ENCODE measurements at regions not wholly inside any gene's neighbourhood (a gene's known extent, or its start where the extent isn't known, plus 50 kb on each side); places are given as distances from the start of the nearest gene placed in this dataset.

DNA sequence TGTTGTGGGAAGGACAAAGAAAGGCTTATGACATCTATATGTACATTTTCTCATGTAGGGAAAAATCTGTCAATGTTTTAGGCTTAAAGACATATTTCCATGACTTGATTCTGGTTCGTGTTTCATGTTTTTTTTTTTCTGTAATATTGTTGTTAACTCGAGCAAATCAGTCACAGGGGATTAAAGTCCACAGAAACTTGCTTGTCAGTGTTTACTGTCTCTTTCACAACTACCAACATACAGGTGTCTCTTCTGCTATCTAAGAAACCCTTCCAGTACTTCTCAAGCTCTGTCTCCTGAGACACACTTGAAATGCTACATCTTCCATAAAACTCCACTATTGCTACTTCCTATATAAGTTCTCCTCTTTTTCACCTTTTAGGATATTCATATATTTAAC, 130.9 kb upstream of the SLITRK6 start:
- no peak overlapping the region for H3K4me3 ChIP-seq
- no peak for ATAC-seq
- peaks cover 0 to 14% (median 0%) of the 10 kb centered on the region in 3 donors for H3K9me3 ChIP-seq
- H3K36me3 ChIP-seq, result no peaks in the 10 kb centered on the region
- 18 to 20% methylated on average over 2 of the region's 2 CpGs for WGBS, 2 donors (ENCODE audit: low coverage in 1 of 2)
- H3K27ac ChIP-seq, result no peak overlapping the region
- H3K27me3 ChIP-seq, result no peaks in the 10 kb centered on the region
- no peak for TF ChIP-seq POLR2AphosphoS5 (IDR thresholded peaks at IDR 0.05)
- H3K4me1 ChIP-seq, result no peaks in the 10 kb centered on the region

DNA sequence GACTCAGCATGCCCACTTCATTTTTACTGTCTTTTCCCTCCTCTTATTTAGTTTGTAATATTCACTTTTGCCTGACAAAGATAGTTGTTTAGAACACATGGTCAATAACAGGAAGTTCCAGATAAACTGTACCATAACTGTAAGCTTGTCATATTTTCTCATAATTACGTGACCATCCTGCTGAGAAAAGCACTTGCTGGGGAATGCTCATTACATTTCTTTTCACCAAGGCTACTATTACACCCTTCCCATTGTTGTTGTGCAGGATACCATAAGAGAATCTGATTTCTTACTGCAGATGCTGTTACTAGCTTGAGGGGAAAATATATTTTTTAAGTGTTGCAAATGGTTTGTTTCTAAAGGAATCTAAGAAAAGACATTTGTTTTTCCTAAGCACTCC, 111.7 kb upstream of the SLITRK6 start:
- TF ChIP-seq, protein P1, sequence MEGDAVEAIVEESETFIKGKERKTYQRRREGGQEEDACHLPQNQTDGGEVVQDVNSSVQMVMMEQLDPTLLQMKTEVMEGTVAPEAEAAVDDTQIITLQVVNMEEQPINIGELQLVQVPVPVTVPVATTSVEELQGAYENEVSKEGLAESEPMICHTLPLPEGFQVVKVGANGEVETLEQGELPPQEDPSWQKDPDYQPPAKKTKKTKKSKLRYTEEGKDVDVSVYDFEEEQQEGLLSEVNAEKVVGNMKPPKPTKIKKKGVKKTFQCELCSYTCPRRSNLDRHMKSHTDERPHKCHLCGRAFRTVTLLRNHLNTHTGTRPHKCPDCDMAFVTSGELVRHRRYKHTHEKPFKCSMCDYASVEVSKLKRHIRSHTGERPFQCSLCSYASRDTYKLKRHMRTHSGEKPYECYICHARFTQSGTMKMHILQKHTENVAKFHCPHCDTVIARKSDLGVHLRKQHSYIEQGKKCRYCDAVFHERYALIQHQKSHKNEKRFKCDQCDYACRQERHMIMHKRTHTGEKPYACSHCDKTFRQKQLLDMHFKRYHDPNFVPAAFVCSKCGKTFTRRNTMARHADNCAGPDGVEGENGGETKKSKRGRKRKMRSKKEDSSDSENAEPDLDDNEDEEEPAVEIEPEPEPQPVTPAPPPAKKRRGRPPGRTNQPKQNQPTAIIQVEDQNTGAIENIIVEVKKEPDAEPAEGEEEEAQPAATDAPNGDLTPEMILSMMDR (IDR thresholded peaks at IDR 0.05), result no peak
- TF ChIP-seq POLR2AphosphoS5 (IDR thresholded peaks at IDR 0.05), result no peak
- no peak for TF ChIP-seq EP300 (IDR thresholded peaks at IDR 0.05)
- TF ChIP-seq POLR2A (IDR thresholded peaks at IDR 0.05), result no peak

GRCh38 chr13:85900521-85900920, 101.3 kb upstream of the SLITRK6 start:
- Histone ChIP-seq H3K9me3 (no peaks in the 10 kb centered on the region), H3K27me3 (no peaks in the 10 kb centered on the region), H3K36me3 (no peaks in the 10 kb centered on the region), H3K4me1 (no peaks in the 10 kb centered on the region), H3K27ac (no peak overlapping the region), H3K4me3 (no peak overlapping the region)
- whole genome bisulfite sequencing, 2 donors (ENCODE audit: low coverage in 1 of 2), result 69 to 75% methylated on average over 2 of the region's 2 CpGs
- no peak for ATAC-seq
- TF ChIP-seq, protein P1 (IDR thresholded peaks at IDR 0.05), result no peak
- no peak for TF ChIP-seq POLR2AphosphoS5 (IDR thresholded peaks at IDR 0.05)
- TF ChIP-seq EP300 (IDR thresholded peaks at IDR 0.05), result no peak
- TF ChIP-seq POLR2A (IDR thresholded peaks at IDR 0.05), result no peak

More for the DNA sequence above, 111.7 kb upstream of the SLITRK6 start:
- 88 to 89% methylated on average over 1 of the region's 1 CpG for WGBS, 2 donors (ENCODE audit: low coverage in 1 of 2)
- H3K27me3 ChIP-seq, result no peaks in the 10 kb centered on the region
- H3K36me3 ChIP-seq, result no peaks in the 10 kb centered on the region
- peaks cover 0 to 4% (median 0%) of the 10 kb centered on the region in 3 donors for H3K9me3 ChIP-seq
- no peak overlapping the region for H3K4me3 ChIP-seq
- no peak overlapping the region for H3K27ac ChIP-seq
- H3K4me1 ChIP-seq, result no peaks in the 10 kb centered on the region
- ATAC-seq, result no peak

DNA sequence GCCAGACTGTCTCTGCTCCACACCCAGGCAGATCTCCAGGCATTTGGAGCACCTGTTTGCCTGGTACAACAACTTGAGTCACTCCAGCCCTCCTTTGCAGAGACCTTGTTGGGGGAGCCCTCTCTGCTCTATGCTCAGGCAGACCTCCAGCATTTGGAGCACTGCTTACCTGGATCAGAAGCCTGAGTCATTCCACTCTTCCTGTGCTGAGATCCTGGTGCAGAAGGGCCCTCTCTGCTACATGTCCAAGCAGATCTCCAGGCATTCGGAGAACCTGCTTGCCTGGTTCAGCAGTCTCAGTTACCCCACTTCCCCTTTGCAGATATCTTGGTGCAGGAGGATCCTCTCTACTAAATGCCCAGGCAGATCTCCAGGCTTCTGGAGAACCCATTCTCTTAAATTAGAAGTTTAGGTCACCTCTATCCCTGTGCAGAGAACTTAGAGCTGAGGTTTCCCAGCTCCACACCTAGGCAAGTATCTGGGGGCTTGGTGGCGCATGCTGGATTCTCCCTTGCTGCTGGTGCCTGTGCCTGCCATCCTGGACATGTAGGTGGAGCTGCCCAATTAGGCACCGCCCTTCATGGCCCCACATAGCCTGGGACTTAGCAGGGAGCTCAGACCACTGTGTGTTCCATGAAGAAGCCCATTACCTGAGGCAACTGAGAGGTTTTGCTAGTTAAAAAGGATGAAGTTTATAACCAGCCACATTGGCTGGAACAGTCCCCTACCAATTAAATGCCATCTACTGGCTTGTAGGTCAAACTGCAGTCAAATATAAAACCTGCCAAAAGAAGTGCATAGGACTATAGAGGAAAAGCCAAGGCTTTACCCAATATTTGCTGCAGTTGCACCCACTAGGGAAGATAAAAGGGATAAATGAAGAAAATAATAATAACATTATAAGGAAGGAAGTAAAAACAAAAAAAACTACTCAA, 97.6 kb upstream of the SLITRK6 start:
- Histone ChIP-seq H3K27me3 (no peaks in the 10 kb centered on the region), H3K36me3 (no peaks in the 10 kb centered on the region), H3K9me3 (no peaks in the 10 kb centered on the region), H3K27ac (no peak overlapping the region), H3K4me3 (no peak overlapping the region), H3K4me1 (no peaks in the 10 kb centered on the region)
- ATAC-seq, result no peak
- WGBS, 2 donors (ENCODE audit: low coverage in 1 of 2), result 40 to 100% methylated on average over 1 to 2 of the region's 3 CpGs
- TF ChIP-seq, protein P1 (IDR thresholded peaks at IDR 0.05), result no peak
- no peak for TF ChIP-seq EP300 (IDR thresholded peaks at IDR 0.05)
- TF ChIP-seq POLR2A (IDR thresholded peaks at IDR 0.05), result no peak
- no peak for TF ChIP-seq POLR2AphosphoS5 (IDR thresholded peaks at IDR 0.05)

GRCh38 chr13:85887406-85887805, 88.2 kb upstream of the SLITRK6 start:
- ATAC-seq, result no peak
- Histone ChIP-seq H3K27ac (no peak overlapping the region), H3K4me1 (no peaks in the 10 kb centered on the region), H3K9me3 (no peaks in the 10 kb centered on the region), H3K27me3 (no peaks in the 10 kb centered on the region), H3K4me3 (no peak overlapping the region), H3K36me3 (no peaks in the 10 kb centered on the region)
- TF ChIP-seq, protein P1 (IDR thresholded peaks at IDR 0.05), result no peak
- TF ChIP-seq POLR2A (IDR thresholded peaks at IDR 0.05) (no peak), POLR2AphosphoS5 (IDR thresholded peaks at IDR 0.05) (no peak), EP300 (IDR thresholded peaks at IDR 0.05) (no peak)
- 70% methylated on average over 1 of the region's 1 CpG for WGBS, 2 donors (ENCODE audit: low coverage in 1 of 2)

All from gastroesophageal sphincter (tissue), 4 donors.